BLaER1 (cell line): ENCODE measurements at regions not wholly inside any gene's neighbourhood (a gene's known extent, or its start where the extent isn't known, plus 50 kb on each side); places are given as distances from the start of the nearest gene placed in this dataset.

Source experiments
- H3K27ac ChIP-seq: shearing (Covaris generic); formaldehyde crosslinking; 2 replicates; pipeline ENCODE4 v1.8.1; 2022
- H3K27me3 ChIP-seq: shearing (Covaris generic); formaldehyde crosslinking; 2 replicates; pipeline ENCODE4 v1.8.1; 2022
- H3K36me3 ChIP-seq: shearing (Covaris generic); formaldehyde crosslinking; 2 replicates; pipeline ENCODE4 v1.8.1; 2022
- H3K4me1 ChIP-seq: shearing (Covaris generic); formaldehyde crosslinking; 2 replicates; pipeline ENCODE4 v1.8.1; 2022
- H3K4me2 ChIP-seq: shearing (Covaris generic); formaldehyde crosslinking; 2 replicates; pipeline ENCODE4 v1.8.1; 2022
- H3K4me3 ChIP-seq: shearing (Covaris generic); formaldehyde crosslinking; 2 replicates; pipeline ENCODE4 v1.8.1; 2022
- H3K9ac ChIP-seq: shearing (Covaris generic); formaldehyde crosslinking; 2 replicates; pipeline ENCODE4 v1.8.1; 2022
- H3K9me3 ChIP-seq: shearing (Covaris generic); formaldehyde crosslinking; 2 replicates; pipeline ENCODE4 v1.8.1; 2022
- H4K20me1 ChIP-seq: shearing (Covaris generic); formaldehyde crosslinking; 2 replicates; pipeline ENCODE4 v1.8.1; 2022
- Cebpa-rat ChIP-seq: shearing (Covaris generic); IDR thresholded peaks from 2 replicates; pipeline ENCODE4 v1.8.1; 2022

GRCh38 chr6:50271817-50272216 lies 222.1 kb upstream of the DEFB112 start:
- Histone ChIP-seq H3K4me3 (no peak overlapping the region), H3K4me1 (no peaks in the 10 kb centered on the region), H4K20me1 (no peaks in the 10 kb centered on the region), H3K9ac (no peak overlapping the region), H3K27me3 (no peaks in the 10 kb centered on the region), H3K36me3 (no peaks in the 10 kb centered on the region), H3K4me2 (no peak overlapping the region), H3K27ac (no peak overlapping the region), H3K9me3 (no peaks in the 10 kb centered on the region)
- no peak for TF ChIP-seq Cebpa-rat

GRCh38 chr6:50272611-50273010 lies 222.9 kb upstream of the DEFB112 start:
- no peaks in the 10 kb centered on the region for H3K27me3 ChIP-seq

GRCh38 chr6:50276771-50277261 lies 227.1 kb upstream of the DEFB112 start:
- H4K20me1 ChIP-seq: no peaks in the 10 kb centered on the region
- no peak overlapping the region for H3K27ac ChIP-seq
- H3K27me3 ChIP-seq: no peaks in the 10 kb centered on the region
- no peak overlapping the region for H3K4me2 ChIP-seq
- no peaks in the 10 kb centered on the region for H3K9me3 ChIP-seq
- no peak for TF ChIP-seq Cebpa-rat
- H3K4me3 ChIP-seq: no peak overlapping the region
- no peak overlapping the region for H3K9ac ChIP-seq
- no peaks in the 10 kb centered on the region for H3K36me3 ChIP-seq
- H3K4me1 ChIP-seq: peaks cover 15% of the 10 kb centered on the region

More at GRCh38 chr6:50272611-50273010, 222.9 kb upstream of the DEFB112 start:
- no peaks in the 10 kb centered on the region for H3K36me3 ChIP-seq
- no peak for TF ChIP-seq Cebpa-rat
- H3K4me2 ChIP-seq: no peak overlapping the region
- H4K20me1 ChIP-seq: no peaks in the 10 kb centered on the region
- no peak overlapping the region for H3K9ac ChIP-seq
- no peak overlapping the region for H3K27ac ChIP-seq
- H3K4me1 ChIP-seq: no peaks in the 10 kb centered on the region
- no peaks in the 10 kb centered on the region for H3K9me3 ChIP-seq
- H3K4me3 ChIP-seq: no peak overlapping the region

GRCh38 chr6:50277774-50278173 lies 228.0 kb upstream of the DEFB112 start:
- no peaks in the 10 kb centered on the region for H3K9me3 ChIP-seq
- no peak overlapping the region for H3K9ac ChIP-seq
- H3K4me2 ChIP-seq: peak overlapping the region; percentile 54
- no peaks in the 10 kb centered on the region for H3K36me3 ChIP-seq
- no peak overlapping the region for H3K27ac ChIP-seq
- peaks cover 15% of the 10 kb centered on the region for H3K4me1 ChIP-seq
- H3K4me3 ChIP-seq: no peak overlapping the region
- TF ChIP-seq Cebpa-rat: no peak
- no peaks in the 10 kb centered on the region for H4K20me1 ChIP-seq
- no peaks in the 10 kb centered on the region for H3K27me3 ChIP-seq

- H3K27me3 ChIP-seq: no peaks in the 10 kb centered on the region
- peaks cover 15% of the 10 kb centered on the region for H3K4me1 ChIP-seq
- peak overlapping the region; percentile 54 for H3K4me2 ChIP-seq
- H3K9me3 ChIP-seq: no peaks in the 10 kb centered on the region
- no peaks in the 10 kb centered on the region for H4K20me1 ChIP-seq
- H3K4me3 ChIP-seq: no peak overlapping the region
- no peak overlapping the region for H3K9ac ChIP-seq
- TF ChIP-seq Cebpa-rat: no peak
- H3K36me3 ChIP-seq: no peaks in the 10 kb centered on the region
- H3K27ac ChIP-seq: no peak overlapping the region; the same call in 1 of the 2 replicates
These were observed 228.9 kb upstream of the DEFB112 start for GRCh38 chr6:50278663-50279062.

- no peak overlapping the region for H3K4me3 ChIP-seq
- no peak for TF ChIP-seq Cebpa-rat
- no peaks in the 10 kb centered on the region for H3K4me1 ChIP-seq
- no peaks in the 10 kb centered on the region for H3K36me3 ChIP-seq
- no peaks in the 10 kb centered on the region for H3K27me3 ChIP-seq
- no peak overlapping the region for H3K9ac ChIP-seq
- no peaks in the 10 kb centered on the region for H4K20me1 ChIP-seq
- no peaks in the 10 kb centered on the region for H3K9me3 ChIP-seq
- H3K27ac ChIP-seq: no peak overlapping the region
- H3K4me2 ChIP-seq: no peak overlapping the region
These were observed 236.0 kb upstream of the DEFB112 start for GRCh38 chr6:50285735-50286134.

- Histone ChIP-seq H3K4me1 (no peaks in the 10 kb centered on the region), H3K4me2 (no peak overlapping the region), H3K27ac (no peak overlapping the region), H3K9me3 (no peaks in the 10 kb centered on the region), H4K20me1 (no peaks in the 10 kb centered on the region), H3K4me3 (no peak overlapping the region), H3K9ac (no peak overlapping the region), H3K36me3 (no peaks in the 10 kb centered on the region), H3K27me3 (no peaks in the 10 kb centered on the region)
- no peak for TF ChIP-seq Cebpa-rat
These were observed 238.5 kb upstream of the DEFB112 start for GRCh38 chr6:50288241-50288640.

- Histone ChIP-seq H3K36me3 (no peaks in the 10 kb centered on the region), H3K4me2 (no peak overlapping the region), H3K9ac (no peak overlapping the region), H4K20me1 (no peaks in the 10 kb centered on the region), H3K27me3 (no peaks in the 10 kb centered on the region), H3K4me1 (no peaks in the 10 kb centered on the region), H3K4me3 (no peak overlapping the region), H3K27ac (no peak overlapping the region), H3K9me3 (no peaks in the 10 kb centered on the region)
- no peak for TF ChIP-seq Cebpa-rat
These were observed 239.2 kb upstream of the DEFB112 start for GRCh38 chr6:50288881-50289280.

GRCh38 chr6:50289366-50289765 lies 239.6 kb upstream of the DEFB112 start:
- H3K4me2 ChIP-seq: no peak overlapping the region
- no peaks in the 10 kb centered on the region for H3K36me3 ChIP-seq
- H3K4me1 ChIP-seq: no peaks in the 10 kb centered on the region
- H3K9ac ChIP-seq: no peak overlapping the region
- TF ChIP-seq Cebpa-rat: no peak
- H4K20me1 ChIP-seq: no peaks in the 10 kb centered on the region
- no peaks in the 10 kb centered on the region for H3K27me3 ChIP-seq
- H3K9me3 ChIP-seq: no peaks in the 10 kb centered on the region
- no peak overlapping the region for H3K4me3 ChIP-seq
- H3K27ac ChIP-seq: no peak overlapping the region

GRCh38 chr6:50301307-50301706 lies 251.6 kb upstream of the DEFB112 start:
- no peak overlapping the region for H3K27ac ChIP-seq
- H3K9me3 ChIP-seq: no peaks in the 10 kb centered on the region
- H3K4me2 ChIP-seq: no peak overlapping the region
- no peak overlapping the region for H3K9ac ChIP-seq
- H3K27me3 ChIP-seq: no peaks in the 10 kb centered on the region
- no peaks in the 10 kb centered on the region for H3K36me3 ChIP-seq
- H3K4me3 ChIP-seq: no peak overlapping the region
- TF ChIP-seq Cebpa-rat: no peak
- H4K20me1 ChIP-seq: no peaks in the 10 kb centered on the region
- H3K4me1 ChIP-seq: no peaks in the 10 kb centered on the region

- H3K4me1 ChIP-seq: no peaks in the 10 kb centered on the region
- no peak overlapping the region for H3K4me2 ChIP-seq
- H3K36me3 ChIP-seq: no peaks in the 10 kb centered on the region
- H3K27me3 ChIP-seq: no peaks in the 10 kb centered on the region
- no peak for TF ChIP-seq Cebpa-rat
- no peak overlapping the region for H3K4me3 ChIP-seq
- H3K27ac ChIP-seq: no peak overlapping the region
- no peak overlapping the region for H3K9ac ChIP-seq
- H4K20me1 ChIP-seq: no peaks in the 10 kb centered on the region
- no peaks in the 10 kb centered on the region for H3K9me3 ChIP-seq
These were observed 255.9 kb upstream of the DEFB112 start for GRCh38 chr6:50305660-50306059.
